IMR-90 (cell line): ENCODE measurements at regions not wholly inside any gene's neighbourhood (a gene's known extent, or its start where the extent isn't known, plus 50 kb on each side); places are given as distances from the start of the nearest gene placed in this dataset.

Experiments
- ATAC-seq: fragments of 200-7000 bp; cut with Tn5 transposase; 2 replicates; pipeline ENCODE4 v1.9.1; 2020; ENCODE audit warnings: low read depth, mild to moderate bottlenecking, moderate library complexity
- BruUV-seq: library from RNA; stranded (reverse); fragments of 400-500 nt; replicated peaks from 2 replicates; lab custom pipeline; 2021; lab: Mats Ljungman, UMichigan
- CTCF ChIA-PET: fragments of 300-600 bp; formaldehyde crosslinking; extraction: SDS; loops from one replicate; lab custom pipeline; 2021; ENCODE audit warnings: antibody characterized with exemption; lab: Yijun Ruan, JAX
- POLR2A ChIA-PET: fragments of 300-600 bp; sonication (Branson Sonifier 250); formaldehyde crosslinking; loops from one replicate; lab custom pipeline; 2022; ENCODE audit warnings: antibody characterized with exemption; ENCODE audit not compliant: unreplicated experiment; lab: Charles Lee
- DNase-seq: peaks from one replicate; pipeline ENCODE4 v3.0.0; 2013
- H2AFZ ChIP-seq: replicated peaks from 2 replicates; pipeline ENCODE3; 2013; ENCODE audit warnings: low read length, mild to moderate bottlenecking; ENCODE audit not compliant: poor library complexity
- H2AK5ac ChIP-seq: 2 replicates; pipeline ENCODE4 v1.6.1; 2013; ENCODE audit warnings: low read depth, low read length, inconsistent platforms
- H2AK9ac ChIP-seq: replicated peaks from 2 replicates; pipeline ENCODE3; 2013; ENCODE audit warnings: mild to moderate bottlenecking, low read depth, low read length, moderate library complexity; ENCODE audit not compliant: poor library complexity
- H2BK120ac ChIP-seq: 2 replicates; pipeline ENCODE4 v1.6.1; 2013; ENCODE audit warnings: low read depth, low read length, inconsistent platforms
- H2BK15ac ChIP-seq: 3 replicates; pipeline ENCODE4 v1.6.1; 2013; ENCODE audit warnings: low read depth, low read length, inconsistent platforms
- H2BK20ac ChIP-seq: 2 replicates; pipeline ENCODE4 v1.6.1; 2013; ENCODE audit warnings: low read depth, mild to moderate bottlenecking, inconsistent platforms, low read length, moderate library complexity
- H2BK5ac ChIP-seq: 2 replicates; pipeline ENCODE4 v1.6.1; 2013; ENCODE audit warnings: mild to moderate bottlenecking, low read depth, low read length, inconsistent platforms; ENCODE audit not compliant: poor library complexity, severe bottlenecking
- H3K14ac ChIP-seq: replicated peaks from 2 replicates; pipeline ENCODE4 v1.6.1; 2013; ENCODE audit warnings: low read depth, low read length, inconsistent platforms
- H3K18ac ChIP-seq: 2 replicates; pipeline ENCODE4 v1.6.1; 2013; ENCODE audit warnings: low read depth, low read length, control low read depth
- H3K23ac ChIP-seq: 2 replicates; pipeline ENCODE4 v1.6.1; 2013; ENCODE audit warnings: low read depth, low read length, inconsistent platforms
- H3K27ac ChIP-seq: 2 replicates; pipeline ENCODE4 v1.5.1; 2013; ENCODE audit warnings: mild to moderate bottlenecking, control low read depth, low read length; ENCODE audit not compliant: insufficient read depth
- H3K27me3 ChIP-seq: 2 replicates; pipeline ENCODE4 v1.6.1; 2013; ENCODE audit warnings: low read length; ENCODE audit not compliant: control insufficient read depth, insufficient read depth
- H3K36me3 ChIP-seq: 2 replicates; pipeline ENCODE4 v1.6.1; 2013; ENCODE audit warnings: low read length, mixed read lengths; ENCODE audit not compliant: control insufficient read depth, insufficient read depth
- H3K4ac ChIP-seq: 2 replicates; pipeline ENCODE4 v1.6.1; 2013; ENCODE audit warnings: low read depth, low read length, inconsistent platforms
- H3K4me1 ChIP-seq: 2 replicates; pipeline ENCODE4 v1.6.1; 2013; ENCODE audit warnings: low read length, mixed read lengths; ENCODE audit not compliant: control insufficient read depth, insufficient read depth
- H3K4me2 ChIP-seq: 2 replicates; pipeline ENCODE4 v1.6.1; 2013; ENCODE audit warnings: low read depth, mild to moderate bottlenecking, control low read depth, low read length, moderate library complexity
- H3K4me3 ChIP-seq: 2 replicates; pipeline ENCODE4 v1.5.1; 2013; ENCODE audit warnings: low read depth, mild to moderate bottlenecking, control low read depth, low read length, moderate library complexity; ENCODE audit not compliant: insufficient read depth
- H3K56ac ChIP-seq: 2 replicates; pipeline ENCODE4 v1.6.1; 2013; ENCODE audit warnings: low read length, inconsistent platforms; ENCODE audit not compliant: insufficient read depth; ENCODE audit errors: extremely low read depth
- H3K79me1 ChIP-seq, 2 experiments: 2 replicates each; pipeline ENCODE4 v1.6.1; 2013; ENCODE audit warnings: low read length in 2 of 2, inconsistent platforms in 1 of 2, low read depth in 1 of 2
- H3K9ac ChIP-seq: 2 replicates; pipeline ENCODE4 v1.6.1; 2013; ENCODE audit warnings: low read depth, low read length, control low read depth
- H3K9me1 ChIP-seq: 2 replicates; pipeline ENCODE4 v1.6.1; 2013; ENCODE audit warnings: low read length, inconsistent platforms; ENCODE audit not compliant: insufficient read depth
- H3K9me3 ChIP-seq: 2 replicates; pipeline ENCODE4 v1.6.1; 2013; ENCODE audit warnings: low read length; ENCODE audit not compliant: control insufficient read depth, insufficient read depth
- H4K20me1 ChIP-seq: 2 replicates; pipeline ENCODE4 v1.6.1; 2013; ENCODE audit warnings: low read length, inconsistent platforms; ENCODE audit not compliant: insufficient read depth
- H4K5ac ChIP-seq: 2 replicates; pipeline ENCODE4 v1.6.1; 2013; ENCODE audit warnings: mild to moderate bottlenecking, low read depth, low read length, control low read depth
- H4K8ac ChIP-seq, 2 experiments: 2 replicates each; pipeline ENCODE4 v1.6.1; 2013; ENCODE audit warnings: low read depth in 2 of 2, low read length in 2 of 2, control low read depth in 1 of 2, inconsistent platforms in 1 of 2
- H4K91ac ChIP-seq: 2 replicates; pipeline ENCODE4 v1.6.1; 2013; ENCODE audit warnings: low read depth, low read length, inconsistent platforms; ENCODE audit not compliant: insufficient read depth
- BHLHE40 ChIP-seq: fragments of 150-350 bp; IDR thresholded peaks from 2 replicates; pipeline ENCODE4 v1.6.1; 2016; ENCODE audit warnings: mild to moderate bottlenecking, low read depth, low read length
- CHD1 ChIP-seq: IDR thresholded peaks from 2 replicates; pipeline ENCODE4 v1.6.1; 2012; ENCODE audit warnings: low read depth, low read length, improper control_type of control experiment
- CTCF ChIP-seq: conservative IDR thresholded peaks from 2 replicates; pipeline ENCODE4 v1.5.1; 2012; ENCODE audit warnings: mild to moderate bottlenecking, low read depth, low read length, improper control_type of control experiment
- ELK1 ChIP-seq: fragments of 150-350 bp; IDR thresholded peaks from 2 replicates; pipeline ENCODE4 v1.6.1; 2016; ENCODE audit warnings: low read depth, mild to moderate bottlenecking, low read length, moderate library complexity, borderline replicate concordance
- FOS ChIP-seq: fragments of 150-350 bp; IDR thresholded peaks from 2 replicates; pipeline ENCODE4 v1.6.1; 2016; ENCODE audit warnings: low read depth, low read length
- MAFK ChIP-seq: IDR thresholded peaks from 2 replicates; pipeline ENCODE4 v1.6.1; 2012; ENCODE audit warnings: low read depth, low read length, improper control_type of control experiment
- MXI1 ChIP-seq: IDR thresholded peaks from 2 replicates; pipeline ENCODE4 v1.6.1; 2012; ENCODE audit warnings: low read depth, mild to moderate bottlenecking, low read length, moderate library complexity, borderline replicate concordance
- POLR2A ChIP-seq: IDR thresholded peaks from 2 replicates; pipeline ENCODE4 v1.6.1; 2012; ENCODE audit warnings: mild to moderate bottlenecking, low read depth, low read length
- RAD21 ChIP-seq: IDR thresholded peaks from 2 replicates; pipeline ENCODE4 v1.6.1; 2012; ENCODE audit warnings: low read length, improper control_type of control experiment
- RFX5 ChIP-seq: IDR thresholded peaks from 2 replicates; pipeline ENCODE4 v1.8.0; 2012; ENCODE audit warnings: low read depth, mild to moderate bottlenecking, low read length, moderate library complexity
- USF2 ChIP-seq: fragments of 150-350 bp; IDR thresholded peaks from 2 replicates; pipeline ENCODE4 v1.6.1; 2017; ENCODE audit warnings: mild to moderate bottlenecking, antibody characterized with exemption, low read length, low read depth
- dilution Hi-C: fragments of 300-500 bp; cut with HindIII; formaldehyde crosslinking; loops from one replicate; pipeline ENCODE4 v1.14.3; 2018; ENCODE audit warnings: low sequenced_read_pairs; ENCODE audit not compliant: unreplicated experiment
- in situ Hi-C: fragments of 300-500 bp; cut with MboI; formaldehyde crosslinking; loops from 3 replicates; pipeline ENCODE4 v1.14.3; 2019; ENCODE audit warnings: low sequenced_read_pairs, inconsistent platforms, mixed read lengths
- intact Hi-C: fragments of 100-400 bp; cut with micrococcal nuclease; formaldehyde crosslinking; loops from 2 replicates; pipeline ENCODE4 v1.10.0; 2022

GRCh38 chr5:57741336-57741735, 258.7 kb upstream of the ACTBL2 start:
- H3K27me3 ChIP-seq = no peaks in the 10 kb centered on the region
- no peak overlapping the region for H3K4ac ChIP-seq
- H3K23ac ChIP-seq = no peak overlapping the region
- intact Hi-C loops = no loop called here
- DNase-seq (no peak), ATAC-seq (no peak)
- H3K4me2 ChIP-seq = no peak overlapping the region
- H2AK9ac ChIP-seq = no peak overlapping the region
- H2BK5ac ChIP-seq = no peak overlapping the region
- no peak overlapping the region for H2BK120ac ChIP-seq
- H4K5ac ChIP-seq = no peak overlapping the region
- no peak overlapping the region for H3K56ac ChIP-seq
- H3K79me1 ChIP-seq = no peaks in the 10 kb centered on the region
- no peak overlapping the region for H3K4me3 ChIP-seq
- dilution Hi-C loops = no loop called here
- no peak overlapping the region for H2AFZ ChIP-seq
- H2BK15ac ChIP-seq = no peak overlapping the region
- H4K91ac ChIP-seq = no peak overlapping the region
- no peaks in the 10 kb centered on the region for H3K9me3 ChIP-seq
- ChIA-PET POLR2A (no interaction called here), CTCF (no interaction called here)
- peaks cover 22% of the 10 kb centered on the region for H3K4me1 ChIP-seq
- in situ Hi-C loops = no loop called here
- H3K14ac ChIP-seq = no peak overlapping the region
- H3K18ac ChIP-seq = no peak overlapping the region
- H2AK5ac ChIP-seq = no peak overlapping the region
- no peak overlapping the region; the same call in 1 of the 2 replicates for H2BK20ac ChIP-seq
- H3K27ac ChIP-seq = no peak overlapping the region
- H4K20me1 ChIP-seq = no peaks in the 10 kb centered on the region
- H3K9ac ChIP-seq = no peak overlapping the region
- H3K9me1 ChIP-seq = peaks cover 4% of the 10 kb centered on the region
- H4K8ac ChIP-seq = no peak overlapping the region
- TF ChIP-seq MAFK (no peak), CHD1 (no peak), CTCF (no peak), ELK1 (no peak), BHLHE40 (no peak), USF2 (no peak), FOS (no peak), RFX5 (no peak), MXI1 (no peak), RAD21 (no peak), POLR2A (no peak)
- no TSS peak for BruUV-seq
- H3K36me3 ChIP-seq = no peaks in the 10 kb centered on the region
